ENCODE measurements at regions not wholly inside any gene's neighbourhood (a gene's known extent, or its start where the extent isn't known, plus 50 kb on each side); places are given as distances from the start of the nearest gene placed in this dataset.
"Not testable (repeated sequence)": the region's sequence is repeated elsewhere in the genome, so short reads cannot be mapped to it uniquely, and the experiment has no call there.

- DNase-seq = no peak
Observed at GRCh38 chr20:29296256-29297230, 1960.9 kb upstream of the DEFB115 start.

- DNase-seq = no peak
Observed at GRCh38 chr20:29297411-29298270, 1959.8 kb upstream of the DEFB115 start.

- DNase-seq = no peak
Observed at GRCh38 chr20:29298271-29298590, 1959.2 kb upstream of the DEFB115 start.

GRCh38 chr20:29298759-29299613, 1958.5 kb upstream of the DEFB115 start:
- no peak for DNase-seq

- no peak for DNase-seq
Observed at GRCh38 chr20:29299811-29300578, 1957.5 kb upstream of the DEFB115 start.

- DNase-seq = no peak
Observed at GRCh38 chr20:29300579-29301551, 1956.6 kb upstream of the DEFB115 start.

- no peak for DNase-seq
Observed at GRCh38 chr20:29301624-29302259, 1955.7 kb upstream of the DEFB115 start.

GRCh38 chr20:29302979-29303644, 1954.4 kb upstream of the DEFB115 start:
- no peak for DNase-seq

GRCh38 chr20:29306390-29307072, 1950.9 kb upstream of the DEFB115 start:
- DNase-seq = no peak

- not testable (repeated sequence) for DNase-seq
Observed at GRCh38 chr20:29307484-29307883, 1950.0 kb upstream of the DEFB115 start.

GRCh38 chr20:29308956-29309355, 1948.5 kb upstream of the DEFB115 start:
- not testable (repeated sequence) for DNase-seq

GRCh38 chr20:29309481-29309880, 1948.0 kb upstream of the DEFB115 start:
- not testable (repeated sequence) for DNase-seq

GRCh38 chr20:29311046-29311445, 1946.4 kb upstream of the DEFB115 start:
- not testable (repeated sequence) for DNase-seq

- DNase-seq = not testable (repeated sequence)
Observed at GRCh38 chr20:29312679-29313078, 1944.8 kb upstream of the DEFB115 start.

GRCh38 chr20:29313481-29313880, 1944.0 kb upstream of the DEFB115 start:
- DNase-seq = no peak

GRCh38 chr20:29314294-29314693, 1943.2 kb upstream of the DEFB115 start:
- DNase-seq = no peak

- no peak for DNase-seq
Observed at GRCh38 chr20:29318871-29319461, 1938.5 kb upstream of the DEFB115 start.

- DNase-seq = no peak
Observed at GRCh38 chr20:29319725-29320124, 1937.7 kb upstream of the DEFB115 start.

Measured in activated naive CD4-positive, alpha-beta T cell (primary cell).